HG02973 (cell line): ENCODE measurements at regions not wholly inside any gene's neighbourhood (a gene's known extent, or its start where the extent isn't known, plus 50 kb on each side); places are given as distances from the start of the nearest gene placed in this dataset.

ENCODE experiments used
- ATAC-seq: cut with Tn5 transposase; IDR thresholded peaks from one replicate; pipeline ENCODE4 v1.9.1; 2021; ENCODE audit warnings: moderate library complexity; ENCODE audit not compliant: unreplicated experiment

- ATAC-seq = no peak
Measured at GRCh38 chr2:168338292-168338691, 90.9 kb upstream of the STK39 start.

GRCh38 chr2:168338803-168339437 is 91.5 kb upstream of the STK39 start:
- ATAC-seq = no peak

GRCh38 chr2:168340931-168341330 is 93.5 kb upstream of the STK39 start:
- no peak for ATAC-seq

GRCh38 chr2:168343586-168343985 is 96.2 kb upstream of the STK39 start:
- ATAC-seq = no peak

GRCh38 chr2:168344706-168345105 is 97.3 kb upstream of the STK39 start:
- no peak for ATAC-seq

GRCh38 chr2:168345601-168346000 is 98.2 kb upstream of the STK39 start:
- ATAC-seq = no peak

- ATAC-seq = peak; percentile 80
Measured at GRCh38 chr2:168346725-168347477, 99.5 kb upstream of the STK39 start.

GRCh38 chr2:168348076-168348475 is 100.7 kb upstream of the STK39 start:
- peak; percentile 74 for ATAC-seq

- no peak for ATAC-seq
Measured at GRCh38 chr2:168350380-168350779, 103.0 kb upstream of the STK39 start.

GRCh38 chr2:168353251-168353650 is 102.8 kb upstream of the CERS6 start:
- no peak for ATAC-seq

GRCh38 chr2:168354499-168354898 is 101.6 kb upstream of the CERS6 start:
- no peak for ATAC-seq

GRCh38 chr2:168355121-168355520 is 101.0 kb upstream of the CERS6 start:
- ATAC-seq = no peak

- ATAC-seq = no peak
Measured at GRCh38 chr2:168355779-168356476, 100.1 kb upstream of the CERS6 start.

GRCh38 chr2:168356477-168356835 is 99.6 kb upstream of the CERS6 start:
- no peak for ATAC-seq

- peak; percentile 47 for ATAC-seq
Measured at GRCh38 chr2:168357797-168358472, 98.1 kb upstream of the CERS6 start.

- no peak for ATAC-seq
Measured at GRCh38 chr2:168359082-168359481, 97.0 kb upstream of the CERS6 start.

GRCh38 chr2:168363347-168364092 is 92.6 kb upstream of the CERS6 start:
- ATAC-seq = no peak

- ATAC-seq = no peak
Measured at GRCh38 chr2:168365094-168365621, 90.9 kb upstream of the CERS6 start.

- ATAC-seq = no peak
Measured at GRCh38 chr2:168369031-168369430, 87.0 kb upstream of the CERS6 start.

GRCh38 chr2:168371273-168372019 is 84.6 kb upstream of the CERS6 start:
- no peak for ATAC-seq
